ENCODE measurements at regions not wholly inside any gene's neighbourhood (a gene's known extent, or its start where the extent isn't known, plus 50 kb on each side); places are given as distances from the start of the nearest gene placed in this dataset.

DNA sequence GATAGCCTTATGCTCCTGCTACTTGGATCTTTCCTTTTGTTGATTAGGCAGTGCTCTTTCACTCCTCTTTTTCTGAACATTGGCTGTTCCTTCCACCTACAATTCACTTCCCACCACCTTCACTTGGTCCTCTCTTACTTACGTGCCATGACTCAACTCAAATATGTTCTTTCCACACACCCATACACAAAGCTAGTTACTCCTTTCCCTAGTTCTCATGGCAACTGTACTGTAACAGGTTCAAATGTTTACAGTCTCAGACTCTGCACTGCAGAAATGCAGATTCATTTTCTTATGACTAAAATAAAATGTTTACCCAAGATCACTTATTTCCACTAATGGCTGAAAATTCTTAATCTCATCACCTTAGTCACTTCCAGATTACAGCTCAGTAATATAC lies 174.0 kb upstream of the TSHZ2 start:
- TF ChIP-seq RAD21 (IDR thresholded peaks at IDR 0.05; ENCODE audit: low read depth) (no peak), CREB1 (IDR thresholded peaks at IDR 0.05; ENCODE audit: low read depth) (no peak), TCF12 (IDR thresholded peaks at IDR 0.05; ENCODE audit: low read depth) (no peak), NFIC (IDR thresholded peaks at IDR 0.05) (no peak), EP300 (IDR thresholded peaks at IDR 0.05; ENCODE audit: borderline replicate concordance) (no peak), TEAD4 (IDR thresholded peaks at IDR 0.05) (no peak), TAF1 (IDR thresholded peaks at IDR 0.05; ENCODE audit: low read depth) (no peak), YY1 (IDR thresholded peaks at IDR 0.05; ENCODE audit: low read depth) (no peak)
- TF ChIP-seq, protein P1, sequence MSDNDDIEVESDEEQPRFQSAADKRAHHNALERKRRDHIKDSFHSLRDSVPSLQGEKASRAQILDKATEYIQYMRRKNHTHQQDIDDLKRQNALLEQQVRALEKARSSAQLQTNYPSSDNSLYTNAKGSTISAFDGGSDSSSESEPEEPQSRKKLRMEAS (IDR thresholded peaks at IDR 0.05) = no peak
